WTC11 (cell line): ENCODE measurements at regions not wholly inside any gene's neighbourhood (a gene's known extent, or its start where the extent isn't known, plus 50 kb on each side); places are given as distances from the start of the nearest gene placed in this dataset.

Experiments used
- ATAC-seq: fragments of 200-7000 bp; cut with Tn5 transposase; 2 replicates; pipeline ENCODE4 v1.10.0; 2021; ENCODE audit warnings: mild to moderate bottlenecking, moderate library complexity
- CTCF ChIA-PET: fragments of 300-600 bp; sonication (Branson Sonifier 250); formaldehyde crosslinking; loops from one replicate; lab custom pipeline; 2021; ENCODE audit warnings: antibody characterized with exemption; lab: Charles Lee
- POLR2A ChIA-PET: fragments of 350-600 bp; sonication (Branson Sonifier 250); formaldehyde crosslinking; loops from one replicate; lab custom pipeline; 2021; ENCODE audit warnings: antibody characterized with exemption; lab: Charles Lee
- DNase-seq: peaks from one replicate; pipeline ENCODE4 v3.0.0; 2021; ENCODE audit warnings: low spot score
- H3K27ac Mint-ChIP-seq: 2 replicates; pipeline ENCODE4 v1.8.0; 2021; ENCODE audit warnings: mixed read lengths
- H3K27me3 Mint-ChIP-seq: 2 replicates; pipeline ENCODE4 v1.8.0; 2021; ENCODE audit warnings: low read depth, mild to moderate bottlenecking, moderate library complexity, mixed read lengths
- H3K36me3 Mint-ChIP-seq: 2 replicates; pipeline ENCODE4 v1.8.0; 2021; ENCODE audit warnings: mixed read lengths
- H3K4me1 Mint-ChIP-seq: 2 replicates; pipeline ENCODE4 v1.8.0; 2022; ENCODE audit warnings: mixed read lengths
- H3K4me3 Mint-ChIP-seq: 2 replicates; pipeline ENCODE4 v1.8.0; 2021; ENCODE audit warnings: mild to moderate bottlenecking, moderate library complexity, mixed read lengths
- H3K9me3 Mint-ChIP-seq: 2 replicates; pipeline ENCODE4 v1.8.0; 2021; ENCODE audit warnings: mixed read lengths
- GABPB1 ChIP-seq: sonication (generic); formaldehyde crosslinking; IDR thresholded peaks from 2 replicates; pipeline ENCODE4 v1.8.1; 2023; ENCODE audit warnings: mild to moderate bottlenecking, missing genetic modification reagents
- HMGA2 ChIP-seq: fragments of 250-450 bp; sonication (Bioruptor Pico); IDR thresholded peaks from 2 replicates; pipeline ENCODE4 v1.4.0; 2021; ENCODE audit warnings: mild to moderate bottlenecking, moderate library complexity
- IRF2 ChIP-seq: sonication (generic); formaldehyde crosslinking; IDR thresholded peaks from 2 replicates; pipeline ENCODE4 v1.8.0; 2022; ENCODE audit warnings: low read depth, missing genetic modification reagents, borderline replicate concordance
- JAZF1 ChIP-seq: fragments of 250-450 bp; sonication (Bioruptor Pico); IDR thresholded peaks from 2 replicates; pipeline ENCODE4 v1.9.0; 2021; ENCODE audit warnings: moderate library complexity, mild to moderate bottlenecking, inconsistent platforms
- JUN ChIP-seq: sonication (generic); formaldehyde crosslinking; IDR thresholded peaks from 2 replicates; pipeline ENCODE4 v1.8.0; 2023; ENCODE audit warnings: mild to moderate bottlenecking, missing genetic modification reagents
- KAT7 ChIP-seq: sonication (generic); formaldehyde crosslinking; IDR thresholded peaks from 2 replicates; pipeline ENCODE4 v1.8.1; 2023; ENCODE audit warnings: missing genetic modification reagents, mild to moderate bottlenecking, borderline replicate concordance
- MYBL2 ChIP-seq: sonication (generic); formaldehyde crosslinking; IDR thresholded peaks from 2 replicates; pipeline ENCODE4 v1.8.1; 2023; ENCODE audit warnings: mild to moderate bottlenecking, moderate library complexity, missing genetic modification reagents
- NR1H2 ChIP-seq: sonication (generic); formaldehyde crosslinking; IDR thresholded peaks from 2 replicates; pipeline ENCODE4 v1.9.0; 2021; ENCODE audit warnings: mild to moderate bottlenecking, moderate library complexity, missing genetic modification reagents
- NR2C2 ChIP-seq: sonication (generic); formaldehyde crosslinking; IDR thresholded peaks from 2 replicates; pipeline ENCODE4 v1.8.0; 2022; ENCODE audit warnings: mild to moderate bottlenecking, missing genetic modification reagents
- NR3C1 ChIP-seq: sonication (generic); formaldehyde crosslinking; conservative IDR thresholded peaks from 2 replicates; pipeline ENCODE4 v1.8.1; 2023; ENCODE audit warnings: low read depth, mild to moderate bottlenecking, missing genetic modification reagents
- OVOL2 ChIP-seq: fragments of 250-450 bp; sonication (Bioruptor Pico); IDR thresholded peaks from 2 replicates; pipeline ENCODE4 v1.9.0; 2021; ENCODE audit warnings: mild to moderate bottlenecking, borderline replicate concordance
- SMAD4 ChIP-seq: sonication (generic); formaldehyde crosslinking; IDR thresholded peaks from 2 replicates; pipeline ENCODE4 v1.8.0; 2022; ENCODE audit warnings: mild to moderate bottlenecking, missing genetic modification reagents
- SOX15 ChIP-seq: fragments of 250-450 bp; sonication (Bioruptor Pico); IDR thresholded peaks from 2 replicates; pipeline ENCODE4 v1.9.0; 2021; ENCODE audit warnings: mild to moderate bottlenecking
- TCF7 ChIP-seq: sonication (generic); formaldehyde crosslinking; IDR thresholded peaks from 2 replicates; pipeline ENCODE4 v1.8.0; 2022; ENCODE audit warnings: mild to moderate bottlenecking, low read depth, missing genetic modification reagents, moderate library complexity
- TEAD4 ChIP-seq: sonication (generic); formaldehyde crosslinking; IDR thresholded peaks from 2 replicates; pipeline ENCODE4 v1.8.0; 2022; ENCODE audit warnings: mild to moderate bottlenecking, missing genetic modification reagents
- ZNF138 ChIP-seq: sonication (generic); formaldehyde crosslinking; conservative IDR thresholded peaks from 2 replicates; pipeline ENCODE4 v1.8.1; 2022; ENCODE audit warnings: mild to moderate bottlenecking, moderate library complexity, missing genetic modification reagents
- ZNF263 ChIP-seq: sonication (generic); formaldehyde crosslinking; IDR thresholded peaks from 2 replicates; pipeline ENCODE4 v1.8.1; 2022; ENCODE audit warnings: low read depth, mild to moderate bottlenecking, moderate library complexity, missing genetic modification reagents
- TF ChIP-seq, protein P1 (sequence below): sonication (generic); formaldehyde crosslinking; IDR thresholded peaks from 2 replicates; pipeline ENCODE4 v1.8.1; 2022; ENCODE audit warnings: missing genetic modification reagents, borderline replicate concordance
- TF ChIP-seq, protein P2 (sequence below): fragments of 250-450 bp; sonication (Bioruptor Pico); IDR thresholded peaks from 2 replicates; pipeline ENCODE4 v1.9.0; 2021; ENCODE audit warnings: mild to moderate bottlenecking
- TF ChIP-seq, protein P3 (sequence below): fragments of 250-450 bp; sonication (Bioruptor Pico); IDR thresholded peaks from 2 replicates; pipeline ENCODE4 v1.8.0; 2021; ENCODE audit warnings: mild to moderate bottlenecking
- TF ChIP-seq, protein P4 (sequence below): sonication (generic); formaldehyde crosslinking; IDR thresholded peaks from 2 replicates; pipeline ENCODE4 v1.8.0; 2022; ENCODE audit warnings: mild to moderate bottlenecking, missing genetic modification reagents
- TF ChIP-seq, protein P5 (sequence below): sonication (generic); formaldehyde crosslinking; IDR thresholded peaks from 2 replicates; pipeline ENCODE4 v1.8.1; 2023; ENCODE audit warnings: mild to moderate bottlenecking, missing genetic modification reagents, moderate library complexity
- TF ChIP-seq, protein P6 (sequence below): sonication (generic); formaldehyde crosslinking; conservative IDR thresholded peaks from 2 replicates; pipeline ENCODE4 v1.8.1; 2022; ENCODE audit warnings: mild to moderate bottlenecking, missing genetic modification reagents

DNA sequence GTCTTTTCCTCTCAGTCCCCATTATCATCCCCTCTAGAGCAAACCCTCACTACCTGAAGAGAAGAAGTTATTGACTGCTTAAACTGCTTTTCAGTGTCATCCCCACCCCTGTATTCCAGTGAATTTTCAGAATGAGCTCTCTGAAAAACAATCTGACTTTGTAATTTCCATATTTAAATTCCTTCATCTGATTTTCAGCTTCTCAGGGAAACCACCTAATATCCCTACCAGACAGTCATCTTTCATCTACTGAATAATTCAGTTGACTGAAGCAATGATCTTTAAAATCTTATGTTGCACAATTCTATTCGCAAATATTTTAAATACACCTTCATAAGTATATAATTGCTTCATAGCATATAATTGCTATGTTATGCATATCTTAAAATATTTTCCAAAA, 258.7 kb downstream of the HTR1B start:
- H3K9me3 Mint-ChIP-seq: peaks cover 25% of the 10 kb centered on the region
- no peaks in the 10 kb centered on the region for H3K27me3 Mint-ChIP-seq
- CTCF ChIA-PET: no interaction called here
- H3K27ac Mint-ChIP-seq: no peak overlapping the region
- TF ChIP-seq, protein P1, sequence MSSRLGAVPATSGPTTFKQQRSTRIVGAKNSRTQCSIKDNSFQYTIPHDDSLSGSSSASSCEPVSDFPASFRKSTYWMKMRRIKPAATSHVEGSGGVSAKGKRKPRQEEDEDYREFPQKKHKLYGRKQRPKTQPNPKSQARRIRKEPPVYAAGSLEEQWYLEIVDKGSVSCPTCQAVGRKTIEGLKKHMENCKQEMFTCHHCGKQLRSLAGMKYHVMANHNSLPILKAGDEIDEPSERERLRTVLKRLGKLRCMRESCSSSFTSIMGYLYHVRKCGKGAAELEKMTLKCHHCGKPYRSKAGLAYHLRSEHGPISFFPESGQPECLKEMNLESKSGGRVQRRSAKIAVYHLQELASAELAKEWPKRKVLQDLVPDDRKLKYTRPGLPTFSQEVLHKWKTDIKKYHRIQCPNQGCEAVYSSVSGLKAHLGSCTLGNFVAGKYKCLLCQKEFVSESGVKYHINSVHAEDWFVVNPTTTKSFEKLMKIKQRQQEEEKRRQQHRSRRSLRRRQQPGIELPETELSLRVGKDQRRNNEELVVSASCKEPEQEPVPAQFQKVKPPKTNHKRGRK (CRISPR knock-in tag): no peak
- ATAC-seq (no peak), DNase-seq (no peak)
- H3K4me1 Mint-ChIP-seq: no peaks in the 10 kb centered on the region
- POLR2A ChIA-PET: no interaction called here
- H3K36me3 Mint-ChIP-seq: no peaks in the 10 kb centered on the region
- H3K4me3 Mint-ChIP-seq: no peak overlapping the region

DNA sequence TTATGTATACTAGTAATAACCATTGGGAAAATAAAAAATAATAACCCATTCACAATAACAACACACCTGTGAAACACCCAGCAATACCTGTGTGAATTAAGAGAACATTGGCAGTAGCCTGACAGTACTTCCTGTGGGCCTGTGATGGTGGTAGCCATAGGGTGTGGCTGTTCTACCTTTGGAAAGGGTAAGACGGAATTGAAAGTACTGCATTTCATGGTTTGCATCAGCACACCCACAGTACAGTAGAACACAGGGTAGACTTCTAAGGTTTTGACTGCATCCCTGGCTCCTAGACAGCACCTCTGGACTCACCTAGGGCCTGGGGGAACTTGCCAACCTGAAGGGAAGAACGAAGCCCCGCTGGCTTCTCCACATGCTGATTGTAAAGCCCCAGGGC, 279.8 kb downstream of the HTR1B start:
- Mint-ChIP-seq H3K27ac (no peak overlapping the region), H3K27me3 (no peaks in the 10 kb centered on the region), H3K4me3 (no peak overlapping the region), H3K4me1 (no peaks in the 10 kb centered on the region), H3K36me3 (peaks cover 3% of the 10 kb centered on the region; the same call in 1 of the 2 replicates), H3K9me3 (peaks cover 17% of the 10 kb centered on the region)
- TF ChIP-seq KAT7 (CRISPR knock-in tag): no peak
- TF ChIP-seq NR2C2 (CRISPR knock-in tag): no peak
- no peak for TF ChIP-seq ZNF263 (CRISPR knock-in tag)
- no peak for TF ChIP-seq SMAD4
- no peak for TF ChIP-seq GABPB1 (CRISPR knock-in tag)
- ChIA-PET CTCF (no interaction called here), POLR2A (no interaction called here)
- DNase-seq (no peak), ATAC-seq (no peak)

DNA sequence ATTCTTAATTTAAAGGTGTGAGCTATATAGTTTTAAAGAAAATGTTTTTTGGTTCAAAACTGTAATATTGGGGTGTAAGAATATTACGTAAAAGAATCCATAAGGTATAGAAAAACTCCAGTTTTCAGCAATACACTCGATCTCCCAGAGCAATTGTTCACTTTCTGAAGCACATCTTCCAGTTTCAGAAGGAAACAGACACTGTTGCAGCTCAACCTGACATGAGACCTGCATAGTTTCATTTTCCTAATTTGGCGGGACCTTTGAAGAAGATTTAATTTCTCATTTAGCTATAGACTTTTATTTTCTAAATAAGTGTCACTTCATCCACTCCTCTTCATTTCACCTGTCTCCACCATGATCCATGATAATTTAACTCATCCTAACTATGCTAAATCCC, 281.5 kb downstream of the HTR1B start:
- Mint-ChIP-seq H3K9me3 (peaks cover 17% of the 10 kb centered on the region), H3K27ac (no peak overlapping the region), H3K4me3 (no peak overlapping the region), H3K36me3 (peaks cover 3% of the 10 kb centered on the region; the same call in 1 of the 2 replicates), H3K27me3 (no peaks in the 10 kb centered on the region), H3K4me1 (no peaks in the 10 kb centered on the region)
- ChIA-PET POLR2A (no interaction called here), CTCF (no interaction called here)
- TF ChIP-seq JAZF1 (no peak), NR3C1 (CRISPR knock-in tag) (no peak), TEAD4 (CRISPR knock-in tag) (no peak), JUN (CRISPR knock-in tag) (no peak), NR1H2 (no peak), OVOL2 (CRISPR knock-in tag) (no peak), ZNF138 (CRISPR knock-in tag) (no peak), MYBL2 (CRISPR knock-in tag) (no peak), HMGA2 (CRISPR knock-in tag) (no peak), TCF7 (no peak), SOX15 (CRISPR knock-in tag) (no peak), IRF2 (CRISPR knock-in tag) (no peak), SMAD4 (no peak)
- TF ChIP-seq, protein P2, sequence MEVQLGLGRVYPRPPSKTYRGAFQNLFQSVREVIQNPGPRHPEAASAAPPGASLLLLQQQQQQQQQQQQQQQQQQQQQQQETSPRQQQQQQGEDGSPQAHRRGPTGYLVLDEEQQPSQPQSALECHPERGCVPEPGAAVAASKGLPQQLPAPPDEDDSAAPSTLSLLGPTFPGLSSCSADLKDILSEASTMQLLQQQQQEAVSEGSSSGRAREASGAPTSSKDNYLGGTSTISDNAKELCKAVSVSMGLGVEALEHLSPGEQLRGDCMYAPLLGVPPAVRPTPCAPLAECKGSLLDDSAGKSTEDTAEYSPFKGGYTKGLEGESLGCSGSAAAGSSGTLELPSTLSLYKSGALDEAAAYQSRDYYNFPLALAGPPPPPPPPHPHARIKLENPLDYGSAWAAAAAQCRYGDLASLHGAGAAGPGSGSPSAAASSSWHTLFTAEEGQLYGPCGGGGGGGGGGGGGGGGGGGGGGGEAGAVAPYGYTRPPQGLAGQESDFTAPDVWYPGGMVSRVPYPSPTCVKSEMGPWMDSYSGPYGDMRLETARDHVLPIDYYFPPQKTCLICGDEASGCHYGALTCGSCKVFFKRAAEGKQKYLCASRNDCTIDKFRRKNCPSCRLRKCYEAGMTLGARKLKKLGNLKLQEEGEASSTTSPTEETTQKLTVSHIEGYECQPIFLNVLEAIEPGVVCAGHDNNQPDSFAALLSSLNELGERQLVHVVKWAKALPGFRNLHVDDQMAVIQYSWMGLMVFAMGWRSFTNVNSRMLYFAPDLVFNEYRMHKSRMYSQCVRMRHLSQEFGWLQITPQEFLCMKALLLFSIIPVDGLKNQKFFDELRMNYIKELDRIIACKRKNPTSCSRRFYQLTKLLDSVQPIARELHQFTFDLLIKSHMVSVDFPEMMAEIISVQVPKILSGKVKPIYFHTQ (CRISPR knock-in tag): no peak
- TF ChIP-seq, protein P3, sequence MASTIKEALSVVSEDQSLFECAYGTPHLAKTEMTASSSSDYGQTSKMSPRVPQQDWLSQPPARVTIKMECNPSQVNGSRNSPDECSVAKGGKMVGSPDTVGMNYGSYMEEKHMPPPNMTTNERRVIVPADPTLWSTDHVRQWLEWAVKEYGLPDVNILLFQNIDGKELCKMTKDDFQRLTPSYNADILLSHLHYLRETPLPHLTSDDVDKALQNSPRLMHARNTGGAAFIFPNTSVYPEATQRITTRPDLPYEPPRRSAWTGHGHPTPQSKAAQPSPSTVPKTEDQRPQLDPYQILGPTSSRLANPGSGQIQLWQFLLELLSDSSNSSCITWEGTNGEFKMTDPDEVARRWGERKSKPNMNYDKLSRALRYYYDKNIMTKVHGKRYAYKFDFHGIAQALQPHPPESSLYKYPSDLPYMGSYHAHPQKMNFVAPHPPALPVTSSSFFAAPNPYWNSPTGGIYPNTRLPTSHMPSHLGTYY: no peak
- TF ChIP-seq, protein P4, sequence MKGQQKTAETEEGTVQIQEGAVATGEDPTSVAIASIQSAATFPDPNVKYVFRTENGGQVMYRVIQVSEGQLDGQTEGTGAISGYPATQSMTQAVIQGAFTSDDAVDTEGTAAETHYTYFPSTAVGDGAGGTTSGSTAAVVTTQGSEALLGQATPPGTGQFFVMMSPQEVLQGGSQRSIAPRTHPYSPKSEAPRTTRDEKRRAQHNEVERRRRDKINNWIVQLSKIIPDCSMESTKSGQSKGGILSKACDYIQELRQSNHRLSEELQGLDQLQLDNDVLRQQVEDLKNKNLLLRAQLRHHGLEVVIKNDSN (CRISPR knock-in tag): no peak
- TF ChIP-seq, protein P5, sequence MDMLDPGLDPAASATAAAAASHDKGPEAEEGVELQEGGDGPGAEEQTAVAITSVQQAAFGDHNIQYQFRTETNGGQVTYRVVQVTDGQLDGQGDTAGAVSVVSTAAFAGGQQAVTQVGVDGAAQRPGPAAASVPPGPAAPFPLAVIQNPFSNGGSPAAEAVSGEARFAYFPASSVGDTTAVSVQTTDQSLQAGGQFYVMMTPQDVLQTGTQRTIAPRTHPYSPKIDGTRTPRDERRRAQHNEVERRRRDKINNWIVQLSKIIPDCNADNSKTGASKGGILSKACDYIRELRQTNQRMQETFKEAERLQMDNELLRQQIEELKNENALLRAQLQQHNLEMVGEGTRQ (CRISPR knock-in tag): no peak
- TF ChIP-seq, protein P6, sequence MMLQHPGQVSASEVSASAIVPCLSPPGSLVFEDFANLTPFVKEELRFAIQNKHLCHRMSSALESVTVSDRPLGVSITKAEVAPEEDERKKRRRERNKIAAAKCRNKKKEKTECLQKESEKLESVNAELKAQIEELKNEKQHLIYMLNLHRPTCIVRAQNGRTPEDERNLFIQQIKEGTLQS (CRISPR knock-in tag): no peak
- ATAC-seq (no peak), DNase-seq (no peak)
